ENCODE measurements at regions not wholly inside any gene's neighbourhood (a gene's known extent, or its start where the extent isn't known, plus 50 kb on each side); places are given as distances from the start of the nearest gene placed in this dataset. TPM values are rescaled to one million over a fixed set of nuclear protein-coding genes. Genes with fewer than 3 reads are reported as not detected.

GRCh38 chr13:77979721-77980385 lies 61.2 kb upstream of the EDNRB start:
- 82% methylated on average over 3 of the region's 3 CpGs for WGBS (ENCODE audit: low lambda C conversion rate, missing lambda C conversion rate)

DNA sequence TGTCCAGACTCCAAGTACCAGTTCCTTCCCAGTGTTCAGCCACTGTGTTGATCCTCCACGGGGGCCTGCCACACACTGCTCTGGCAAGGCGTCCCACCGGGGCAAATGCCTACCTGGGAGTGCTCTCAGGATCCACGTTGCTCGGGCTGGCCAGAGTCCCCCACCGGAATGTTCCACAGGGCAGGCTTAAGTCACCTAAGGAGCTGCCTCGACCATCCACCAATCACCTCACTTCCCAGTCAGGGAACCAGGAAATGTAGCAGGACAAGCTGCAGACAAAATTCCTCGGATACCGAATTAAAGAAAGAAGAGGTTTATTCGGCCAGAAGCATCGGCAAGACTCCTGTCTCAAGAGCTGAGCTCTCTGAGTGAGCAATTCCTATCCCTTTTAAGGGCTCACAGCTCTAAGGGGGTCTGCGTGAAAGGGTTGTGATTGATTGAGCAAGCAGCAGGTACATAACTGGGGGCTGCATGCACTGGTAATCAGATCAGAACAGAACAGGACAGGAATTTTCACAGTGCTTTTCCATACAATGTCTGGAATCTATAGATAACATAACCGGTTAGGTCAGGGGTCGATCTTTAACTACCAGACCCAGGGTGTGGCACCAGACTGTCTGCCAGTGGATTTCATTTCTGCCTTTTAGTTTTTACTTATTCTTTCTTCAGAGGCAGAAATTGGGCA lies 56.9 kb upstream of the EDNRB start:
- H3K36me3 ChIP-seq (replicated peaks; ENCODE audit: insufficient read depth, low read depth) = no peaks in the 10 kb centered on the region
- H4K20me1 ChIP-seq (ENCODE audit: insufficient read depth, poor library complexity, severe bottlenecking) = no peaks in the 10 kb centered on the region
- H3K79me2 ChIP-seq = no peaks in the 10 kb centered on the region
- H3K4me2 ChIP-seq = peak overlapping the region; percentile 37
- H3K4me3 ChIP-seq = no peak overlapping the region
- H2AFZ ChIP-seq = no peak overlapping the region
- no peak for TF ChIP-seq EZH2phosphoT487 (IDR thresholded peaks at IDR 0.05; ENCODE audit: low read depth, severe bottlenecking, unreplicated experiment)
- TF ChIP-seq CTCF (IDR thresholded peaks at IDR 0.05; ENCODE audit: poor library complexity) = no peak
- TF ChIP-seq EZH2 (IDR thresholded peaks at IDR 0.05; ENCODE audit: borderline replicate concordance) = no peak
- WGBS (ENCODE audit: low lambda C conversion rate, missing lambda C conversion rate) = 73% methylated on average over 14 of the region's 14 CpGs
- H3K27ac ChIP-seq = no peak overlapping the region
- no peaks in the 10 kb centered on the region for H3K27me3 ChIP-seq
- no peaks in the 10 kb centered on the region for H3K9me2 ChIP-seq (replicated peaks; ENCODE audit: insufficient read depth)
- no peak for DNase-seq (ENCODE audit: low spot score)
- no peaks in the 10 kb centered on the region for H3K4me1 ChIP-seq (ENCODE audit: insufficient read depth)
- H3K9me3 ChIP-seq (ENCODE audit: low read depth) = no peaks in the 10 kb centered on the region

More at GRCh38 chr13:77979721-77980385, 61.2 kb upstream of the EDNRB start:
- Histone ChIP-seq H3K4me2 (no peak overlapping the region), H3K9me3 (ENCODE audit: low read depth) (no peaks in the 10 kb centered on the region), H3K9me2 (replicated peaks; ENCODE audit: insufficient read depth) (no peaks in the 10 kb centered on the region), H3K4me1 (ENCODE audit: insufficient read depth) (no peaks in the 10 kb centered on the region), H3K79me2 (no peaks in the 10 kb centered on the region), H3K27ac (no peak overlapping the region), H2AFZ (no peak overlapping the region), H4K20me1 (ENCODE audit: insufficient read depth, poor library complexity, severe bottlenecking) (no peaks in the 10 kb centered on the region), H3K4me3 (no peak overlapping the region), H3K36me3 (replicated peaks; ENCODE audit: insufficient read depth, low read depth) (no peaks in the 10 kb centered on the region), H3K27me3 (no peaks in the 10 kb centered on the region)
- no peak for DNase-seq (ENCODE audit: low spot score)
- TF ChIP-seq EZH2phosphoT487 (IDR thresholded peaks at IDR 0.05; ENCODE audit: low read depth, severe bottlenecking, unreplicated experiment) = no peak
- TF ChIP-seq CTCF (IDR thresholded peaks at IDR 0.05; ENCODE audit: poor library complexity) = no peak

- no peak overlapping the region for H3K4me3 ChIP-seq
- 53% methylated on average over 5 of the region's 5 CpGs for WGBS (ENCODE audit: low lambda C conversion rate, missing lambda C conversion rate)
- no peaks in the 10 kb centered on the region for H3K27me3 ChIP-seq
- H4K20me1 ChIP-seq (ENCODE audit: insufficient read depth, poor library complexity, severe bottlenecking) = no peaks in the 10 kb centered on the region
- TF ChIP-seq EZH2 (IDR thresholded peaks at IDR 0.05; ENCODE audit: borderline replicate concordance) (no peak), EZH2phosphoT487 (IDR thresholded peaks at IDR 0.05; ENCODE audit: low read depth, severe bottlenecking, unreplicated experiment) (no peak), CTCF (IDR thresholded peaks at IDR 0.05; ENCODE audit: poor library complexity) (no peak)
- no peaks in the 10 kb centered on the region for H3K9me2 ChIP-seq (replicated peaks; ENCODE audit: insufficient read depth)
- no peaks in the 10 kb centered on the region for H3K79me2 ChIP-seq
- H3K36me3 ChIP-seq (replicated peaks; ENCODE audit: insufficient read depth, low read depth) = no peaks in the 10 kb centered on the region
- H3K9me3 ChIP-seq (ENCODE audit: low read depth) = no peaks in the 10 kb centered on the region
- DNase-seq (ENCODE audit: low spot score) = no peak
- H3K4me2 ChIP-seq = peak overlapping the region; percentile 37
- H2AFZ ChIP-seq = no peak overlapping the region
- no peak overlapping the region for H3K27ac ChIP-seq
- H3K4me1 ChIP-seq (ENCODE audit: insufficient read depth) = no peaks in the 10 kb centered on the region
These were observed 50.7 kb upstream of the EDNRB start for GRCh38 chr13:77969299-77969698.

Small RNAs in the stretch of these regions (small RNA-seq; reads per million reads assigned to genes)
- not detected for gene RNY3P3

Data from hepatocyte (in vitro differentiated cells).